Osteoblast (primary cell): ENCODE measurements at regions not wholly inside any gene's neighbourhood (a gene's known extent, or its start where the extent isn't known, plus 50 kb on each side); places are given as distances from the start of the nearest gene placed in this dataset.

ENCODE experiments used
- DNase-seq: peaks from one replicate; pipeline ENCODE4 v3.0.0; 2011; ENCODE audit warnings: low spot score, mixed read lengths; ENCODE audit not compliant: insufficient read length; ENCODE audit errors: missing footprints
- H2AFZ ChIP-seq: 2 replicates; pipeline ENCODE4 v1.6.0; 2011; ENCODE audit warnings: mild to moderate bottlenecking, low read length
- H3K27ac ChIP-seq: 2 replicates; pipeline ENCODE4 v1.5.1; 2011; ENCODE audit warnings: mild to moderate bottlenecking, low read depth, low read length, moderate library complexity
- H3K27me3 ChIP-seq: 2 replicates; pipeline ENCODE4 v1.6.0; 2012; ENCODE audit warnings: mild to moderate bottlenecking, control low read depth, inconsistent platforms, low read length, moderate library complexity; ENCODE audit not compliant: insufficient read depth
- H3K36me3 ChIP-seq: 2 replicates; pipeline ENCODE4 v1.5.1; 2011; ENCODE audit warnings: mild to moderate bottlenecking, low read length, control low read depth, moderate library complexity; ENCODE audit not compliant: insufficient read depth
- H3K4me1 ChIP-seq: 2 replicates; pipeline ENCODE4 v1.5.1; 2011; ENCODE audit warnings: mild to moderate bottlenecking, low read length, control low read depth, moderate library complexity; ENCODE audit not compliant: insufficient read depth
- H3K4me2 ChIP-seq: 2 replicates; pipeline ENCODE4 v1.6.0; 2011; ENCODE audit warnings: mild to moderate bottlenecking, low read length; ENCODE audit not compliant: insufficient read depth
- H3K4me3 ChIP-seq: fragments of 200-600 bp; sonication (generic); 3 replicates; pipeline ENCODE4 v1.5.1; 2012; ENCODE audit warnings: mild to moderate bottlenecking, low read length, inconsistent platforms; ENCODE audit not compliant: insufficient read depth
- H3K79me2 ChIP-seq: 2 replicates; pipeline ENCODE4 v1.6.0; 2012; ENCODE audit warnings: mild to moderate bottlenecking, low read length, control low read depth, inconsistent platforms; ENCODE audit not compliant: insufficient read depth
- H3K9me3 ChIP-seq: 2 replicates; pipeline ENCODE4 v1.5.1; 2011; ENCODE audit warnings: low read depth, low read length, control low read depth
- H4K20me1 ChIP-seq: 2 replicates; pipeline ENCODE4 v1.6.0; 2012; ENCODE audit warnings: mild to moderate bottlenecking, low read length, control low read depth; ENCODE audit not compliant: insufficient read depth
- CTCF ChIP-seq: IDR thresholded peaks from 2 replicates; pipeline ENCODE4 v1.5.1; 2011; ENCODE audit warnings: mild to moderate bottlenecking, low read depth, low read length, moderate library complexity; ENCODE audit errors: extremely low read depth

GRCh38 chr6:156648616-156649015 is 128.6 kb upstream of the ARID1B start:
- Histone ChIP-seq H3K79me2 (no peaks in the 10 kb centered on the region), H2AFZ (no peak overlapping the region), H4K20me1 (no peaks in the 10 kb centered on the region), H3K4me2 (no peak overlapping the region), H3K4me3 (no peak overlapping the region), H3K4me1 (no peaks in the 10 kb centered on the region), H3K36me3 (no peaks in the 10 kb centered on the region), H3K27me3 (peaks cover 4% of the 10 kb centered on the region), H3K27ac (no peak overlapping the region), H3K9me3 (no peaks in the 10 kb centered on the region)
- no peak for DNase-seq
- no peak for TF ChIP-seq CTCF

GRCh38 chr6:156647991-156648390 is 129.2 kb upstream of the ARID1B start:
- no peak overlapping the region for H2AFZ ChIP-seq
- H3K4me2 ChIP-seq: no peak overlapping the region
- no peaks in the 10 kb centered on the region for H3K79me2 ChIP-seq
- H3K27me3 ChIP-seq: no peaks in the 10 kb centered on the region
- no peak for TF ChIP-seq CTCF
- no peak overlapping the region for H3K4me3 ChIP-seq
- no peaks in the 10 kb centered on the region for H4K20me1 ChIP-seq
- H3K36me3 ChIP-seq: no peaks in the 10 kb centered on the region
- DNase-seq: no peak
- no peaks in the 10 kb centered on the region for H3K4me1 ChIP-seq
- no peak overlapping the region for H3K27ac ChIP-seq
- H3K9me3 ChIP-seq: no peaks in the 10 kb centered on the region

- H3K36me3 ChIP-seq: no peaks in the 10 kb centered on the region
- H3K9me3 ChIP-seq: no peaks in the 10 kb centered on the region
- no peaks in the 10 kb centered on the region for H3K79me2 ChIP-seq
- H3K4me1 ChIP-seq: no peaks in the 10 kb centered on the region
- H3K27ac ChIP-seq: no peak overlapping the region
- no peak overlapping the region for H3K4me2 ChIP-seq
- TF ChIP-seq CTCF: no peak
- no peaks in the 10 kb centered on the region for H4K20me1 ChIP-seq
- DNase-seq: no peak
- H2AFZ ChIP-seq: no peak overlapping the region
- H3K4me3 ChIP-seq: no peak overlapping the region
- H3K27me3 ChIP-seq: no peaks in the 10 kb centered on the region
Observed at GRCh38 chr6:156647140-156647784, 129.9 kb upstream of the ARID1B start.

GRCh38 chr6:156646496-156646895 is 130.7 kb upstream of the ARID1B start:
- no peak for TF ChIP-seq CTCF
- no peak overlapping the region for H3K4me2 ChIP-seq
- H3K27ac ChIP-seq: no peak overlapping the region
- H3K9me3 ChIP-seq: no peaks in the 10 kb centered on the region
- H3K27me3 ChIP-seq: no peaks in the 10 kb centered on the region
- no peak for DNase-seq
- no peak overlapping the region for H3K4me3 ChIP-seq
- no peaks in the 10 kb centered on the region for H3K79me2 ChIP-seq
- H3K4me1 ChIP-seq: no peaks in the 10 kb centered on the region
- H4K20me1 ChIP-seq: no peaks in the 10 kb centered on the region
- H2AFZ ChIP-seq: no peak overlapping the region
- no peaks in the 10 kb centered on the region for H3K36me3 ChIP-seq
